ENCODE measurements at regions not wholly inside any gene's neighbourhood (a gene's known extent, or its start where the extent isn't known, plus 50 kb on each side); places are given as distances from the start of the nearest gene placed in this dataset.

DNA sequence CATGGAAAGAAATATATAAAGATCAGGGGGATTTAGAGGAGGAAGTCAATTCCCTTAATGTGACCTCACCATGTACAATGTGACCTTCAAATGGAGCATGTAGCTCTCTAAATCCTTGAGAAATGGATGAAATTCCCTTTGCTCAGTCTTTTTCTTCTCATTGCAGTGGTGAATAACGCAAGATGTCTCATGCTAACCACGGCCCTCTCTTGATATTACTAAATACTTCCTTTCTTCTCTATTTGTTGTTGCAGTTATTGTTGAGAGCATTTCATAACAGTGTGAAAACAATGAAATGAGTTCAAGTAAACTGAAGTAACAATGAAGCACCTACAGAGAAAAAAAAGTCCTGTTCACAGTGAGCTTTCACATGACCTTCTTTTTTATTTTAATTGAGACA lies 55.6 kb downstream of the ZNF281 start:
- no peak for DNase-seq (ENCODE audit: low spot score)
- intact Hi-C loops (cut with DNase I) = no loop called here
- no peak for ATAC-seq

DNA sequence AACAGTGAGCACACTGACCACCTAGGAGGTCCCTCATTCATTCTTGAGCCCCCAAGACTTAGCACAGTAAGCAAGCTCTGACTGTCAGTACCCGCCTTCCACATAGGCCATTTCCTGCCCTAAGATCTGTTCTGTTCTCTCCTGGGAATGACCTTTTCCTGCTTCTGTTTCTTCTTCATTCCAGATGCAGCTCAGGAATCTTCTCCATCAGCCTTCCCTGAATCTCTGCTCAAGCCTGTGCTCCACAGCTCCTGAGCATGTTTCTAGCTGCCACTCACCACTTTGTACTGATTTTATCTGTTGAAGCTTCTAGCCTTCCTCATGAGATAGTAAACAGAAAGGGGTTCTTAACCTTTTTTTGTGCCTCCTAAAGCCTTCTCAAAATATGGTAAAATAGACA lies 56.6 kb downstream of the ZNF281 start:
- no peak for ATAC-seq
- no peak for DNase-seq (ENCODE audit: low spot score)
- intact Hi-C loops (cut with DNase I) = no loop called here

- ATAC-seq (peak; percentile 85), DNase-seq (ENCODE audit: low spot score) (no peak)
- intact Hi-C loops (cut with DNase I) = no loop called here
Observed at GRCh38 chr1:200351826-200352549, 57.8 kb downstream of the ZNF281 start.

GRCh38 chr1:200351425-200351824 lies 58.4 kb downstream of the ZNF281 start:
- DNase-seq (ENCODE audit: low spot score) (no peak), ATAC-seq (no peak)
- intact Hi-C loops (cut with DNase I) = no loop called here

DNA sequence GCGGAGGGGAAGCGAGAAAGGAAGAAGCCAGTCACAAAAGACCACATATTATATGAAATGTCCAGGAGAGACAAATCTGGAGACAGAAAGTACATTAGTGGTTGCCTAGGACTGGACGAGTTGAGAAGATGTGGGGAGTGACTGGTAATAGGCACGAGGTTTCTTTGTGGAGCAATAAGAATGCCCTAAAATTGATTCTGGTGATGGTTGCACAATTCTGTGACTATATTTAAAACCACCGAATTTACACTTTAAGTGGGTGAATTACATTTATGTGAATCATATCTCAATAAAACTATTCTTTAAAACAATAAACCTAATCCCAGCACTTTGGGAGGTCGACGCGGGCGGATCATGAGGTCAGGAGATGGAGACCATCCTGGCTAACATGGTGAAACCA lies 63.1 kb downstream of the ZNF281 start:
- intact Hi-C loops (cut with DNase I) = no loop called here
- no peak for DNase-seq (ENCODE audit: low spot score)
- no peak for ATAC-seq

DNA sequence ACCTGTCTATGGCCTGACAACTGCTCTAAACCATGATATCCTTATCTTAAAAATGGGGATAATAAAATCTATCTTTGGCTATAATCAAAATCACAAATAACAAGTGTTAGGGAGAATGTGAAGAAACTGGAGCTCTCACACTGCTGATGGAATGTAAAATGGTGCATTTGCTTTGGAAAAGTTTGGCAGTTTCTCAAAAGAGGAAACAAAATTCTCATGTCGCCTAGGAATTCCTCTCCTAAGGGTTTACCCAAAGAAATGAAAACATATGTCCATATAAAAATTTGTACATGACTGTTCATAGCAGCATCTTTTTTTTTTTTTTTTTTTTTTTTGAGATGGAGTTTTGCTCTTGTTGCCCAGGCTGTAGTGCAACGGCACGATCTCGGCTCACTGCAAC lies 64.3 kb downstream of the ZNF281 start:
- intact Hi-C loops (cut with DNase I) = no loop called here
- ATAC-seq (no peak), DNase-seq (ENCODE audit: low spot score) (no peak)

GRCh38 chr1:200343874-200344273 lies 66.0 kb downstream of the ZNF281 start:
- DNase-seq (ENCODE audit: low spot score) (no peak), ATAC-seq (no peak)
- intact Hi-C loops (cut with DNase I) = no loop called here

DNA sequence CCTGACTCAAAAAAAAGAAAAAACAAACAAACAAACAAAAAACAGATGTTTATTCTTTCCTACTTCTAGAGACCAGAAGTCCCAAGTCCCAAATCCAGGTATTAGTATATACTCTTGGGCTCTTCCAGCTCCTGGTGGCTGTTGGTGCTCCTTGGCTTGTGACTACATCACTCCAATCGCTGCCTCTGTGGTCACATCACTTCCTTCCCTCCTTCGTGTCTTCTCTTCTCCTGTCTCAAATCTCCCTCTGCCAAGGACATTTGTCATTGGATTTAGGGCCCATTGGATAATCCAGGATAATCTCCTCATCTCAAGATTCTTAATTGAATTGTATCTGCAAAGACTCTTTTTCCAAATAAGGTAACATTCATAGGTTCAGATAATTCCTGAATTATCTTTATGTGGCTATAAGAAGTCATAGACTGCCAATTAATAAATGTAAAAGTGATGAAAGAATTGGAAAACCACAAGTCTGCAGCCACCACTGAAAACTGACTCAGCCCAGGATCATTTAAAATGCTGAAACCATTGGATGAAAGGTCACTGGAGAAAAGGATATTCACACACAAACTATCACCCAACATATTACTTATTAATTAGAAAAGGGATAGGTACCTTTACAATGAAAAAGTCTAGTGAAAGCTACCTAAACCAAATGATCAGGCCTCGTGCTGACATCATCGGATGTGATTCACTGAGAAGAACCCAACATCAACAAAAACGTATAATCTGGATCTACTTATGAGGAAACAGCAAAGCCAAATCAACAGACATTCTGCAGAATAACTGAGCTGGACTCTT lies 67.1 kb downstream of the ZNF281 start:
- ATAC-seq = no peak

GRCh38 chr1:200338451-200338850 lies 71.4 kb downstream of the ZNF281 start:
- intact Hi-C loops (cut with DNase I) = no loop called here
- DNase-seq (ENCODE audit: low spot score) (no peak), ATAC-seq (no peak)

More for the DNA sequence above, 67.1 kb downstream of the ZNF281 start:
- intact Hi-C loops (cut with DNase I) = no loop called here
- no peak for DNase-seq (ENCODE audit: low spot score)

DNA sequence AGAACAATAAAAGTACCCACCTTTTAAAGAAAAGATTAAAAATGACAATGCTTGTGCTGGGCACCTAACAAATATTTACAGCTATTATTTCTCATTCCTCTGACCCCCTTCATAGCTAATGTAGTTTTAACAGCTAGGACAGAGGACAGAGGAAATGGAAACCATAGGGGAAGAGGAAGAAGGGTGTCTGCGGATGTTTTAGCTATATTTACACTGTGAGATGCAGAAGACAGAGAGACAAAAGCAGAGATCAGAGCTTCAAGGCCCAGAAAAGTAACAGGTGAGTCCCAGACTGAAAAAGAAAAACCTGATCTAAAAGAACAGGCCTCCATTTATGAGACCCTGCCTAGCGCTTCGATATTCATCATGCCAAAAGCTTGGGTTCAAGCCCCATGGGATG lies 72.0 kb downstream of the ZNF281 start:
- DNase-seq (ENCODE audit: low spot score) (no peak), ATAC-seq (no peak)
- intact Hi-C loops (cut with DNase I) = no loop called here

DNA sequence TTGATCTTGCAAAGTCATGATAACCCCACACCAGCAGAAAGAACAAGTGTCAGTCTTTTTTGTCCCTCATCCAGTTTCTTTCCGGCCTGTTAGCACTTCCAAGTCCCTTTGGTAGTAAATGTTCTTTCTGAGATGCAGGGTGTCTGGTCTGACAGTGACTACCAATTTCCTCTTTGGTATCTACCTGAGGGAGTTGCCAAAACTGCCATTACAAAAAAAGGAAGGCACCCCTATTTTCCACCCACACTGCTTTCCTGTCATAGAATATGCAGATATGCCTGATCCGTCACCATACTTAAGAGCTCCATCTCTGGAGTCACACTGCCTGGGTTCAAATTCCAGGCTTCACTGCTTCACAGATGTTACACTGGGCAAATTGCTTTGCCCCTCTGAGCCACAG lies 72.4 kb downstream of the ZNF281 start:
- ATAC-seq (no peak), DNase-seq (ENCODE audit: low spot score) (no peak)
- intact Hi-C loops (cut with DNase I) = no loop called here

DNA sequence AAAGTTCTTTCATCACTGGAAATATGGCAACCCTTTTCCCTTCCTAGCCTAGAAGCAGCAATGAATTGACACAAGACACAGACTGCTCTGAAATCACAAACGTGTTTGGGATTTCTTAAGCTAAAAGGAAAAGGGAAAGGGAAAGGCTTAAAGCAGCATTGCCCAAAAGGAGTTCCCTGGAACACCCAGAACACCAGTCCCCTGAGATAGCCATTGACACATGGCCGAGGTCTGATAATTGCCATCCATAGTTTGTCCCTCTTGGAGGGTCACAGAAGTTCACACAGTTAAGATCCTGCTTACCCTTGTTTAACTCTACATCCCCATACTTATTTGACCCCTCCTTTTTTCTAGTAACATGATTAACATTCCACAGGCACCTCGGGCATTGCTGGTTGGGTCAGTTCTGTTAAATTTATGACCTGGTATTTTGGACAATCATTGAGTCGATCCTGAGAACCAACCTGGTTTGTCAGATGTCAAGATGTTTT lies 72.9 kb downstream of the ZNF281 start:
- intact Hi-C loops (cut with DNase I) = no loop called here
- DNase-seq (ENCODE audit: low spot score) = no peak
- no peak for ATAC-seq

- DNase-seq (ENCODE audit: low spot score) (no peak), ATAC-seq (no peak)
- intact Hi-C loops (cut with DNase I) = no loop called here
Observed at GRCh38 chr1:200336101-200336845, 73.6 kb downstream of the ZNF281 start.

DNA sequence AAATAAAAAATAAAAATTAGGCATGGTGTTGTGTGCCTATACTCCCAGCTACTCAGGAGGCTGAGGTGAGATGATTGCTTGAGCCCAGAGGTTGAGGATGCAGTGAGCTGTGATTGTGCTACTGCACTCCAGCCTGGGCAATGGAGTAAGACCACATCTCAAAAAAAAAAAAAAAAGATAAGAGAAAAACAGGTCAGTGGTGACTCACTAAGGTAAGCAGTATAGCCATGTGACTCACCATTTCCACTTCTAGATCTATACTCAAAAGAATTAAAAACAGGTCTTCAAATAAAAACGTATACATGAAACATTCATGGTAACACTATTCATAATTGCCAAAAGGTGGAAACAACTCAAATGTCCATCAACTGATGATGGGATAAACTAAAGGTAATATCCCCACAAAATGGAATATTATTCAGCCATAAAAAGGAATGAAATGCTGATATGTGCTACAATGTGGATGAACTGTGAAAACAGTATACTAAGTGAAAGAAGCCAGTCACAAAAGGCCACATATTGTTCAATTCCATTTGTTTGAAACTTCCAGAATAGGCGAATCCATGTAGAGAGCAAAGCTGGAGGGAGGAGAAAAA lies 75.1 kb downstream of the ZNF281 start:
- ATAC-seq = no peak
- intact Hi-C loops (cut with DNase I) = no loop called here
- DNase-seq (ENCODE audit: low spot score) = no peak

DNA sequence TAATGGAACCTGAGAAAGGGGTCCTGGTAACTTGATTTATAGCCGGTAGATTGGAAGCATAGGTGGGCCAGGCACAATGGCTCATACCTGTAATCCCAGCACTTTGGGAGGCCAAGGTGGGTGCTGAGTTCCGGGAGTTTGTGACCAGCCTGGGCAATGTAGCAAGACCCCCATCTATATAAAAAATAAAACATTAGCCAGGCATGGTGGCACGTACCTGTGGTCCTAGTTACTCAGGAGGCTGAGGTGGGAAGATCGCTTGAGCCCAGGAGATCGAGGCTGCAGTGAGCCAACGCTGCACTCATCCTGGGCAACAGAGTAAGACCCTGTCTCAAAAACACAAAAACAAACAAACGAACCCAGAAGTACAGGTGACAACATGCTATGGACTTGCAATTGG lies 76.5 kb downstream of the ZNF281 start:
- ATAC-seq (no peak), DNase-seq (ENCODE audit: low spot score) (no peak)
- intact Hi-C loops (cut with DNase I) = no loop called here

DNA sequence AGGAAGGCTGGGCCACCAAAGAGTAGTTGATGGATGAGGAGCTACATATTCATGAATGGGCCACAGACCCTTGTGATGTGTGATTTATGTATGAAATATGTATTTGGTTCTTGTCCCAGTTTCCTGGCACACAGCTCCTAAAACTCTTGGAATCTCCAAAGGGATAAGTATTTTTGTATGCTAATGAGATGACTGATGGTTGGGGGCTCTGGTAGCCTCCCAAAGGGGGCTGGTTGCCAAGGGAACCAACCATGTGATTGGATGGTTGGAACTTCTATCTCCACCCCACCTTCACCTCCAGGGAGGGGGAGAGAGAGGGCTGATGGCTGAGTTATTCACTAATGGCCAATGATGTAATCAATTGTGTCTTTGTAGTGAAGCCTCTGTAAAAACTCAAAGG lies 77.1 kb downstream of the ZNF281 start:
- DNase-seq (ENCODE audit: low spot score) (no peak), ATAC-seq (no peak)
- intact Hi-C loops (cut with DNase I) = no loop called here

GRCh38 chr1:200330741-200331428 lies 79.0 kb downstream of the ZNF281 start:
- DNase-seq (ENCODE audit: low spot score) (no peak), ATAC-seq (no peak)
- intact Hi-C loops (cut with DNase I) = no loop called here

- DNase-seq (ENCODE audit: low spot score) (no peak), ATAC-seq (no peak)
- intact Hi-C loops (cut with DNase I) = no loop called here
Observed at GRCh38 chr1:200329208-200329882, 80.5 kb downstream of the ZNF281 start.
